ENCODE measurements at regions not wholly inside any gene's neighbourhood (a gene's known extent, or its start where the extent isn't known, plus 50 kb on each side); places are given as distances from the start of the nearest gene placed in this dataset.
A peak's percentile ranks its signal among the peaks of the same experiment; 100 is the strongest.

DNA sequence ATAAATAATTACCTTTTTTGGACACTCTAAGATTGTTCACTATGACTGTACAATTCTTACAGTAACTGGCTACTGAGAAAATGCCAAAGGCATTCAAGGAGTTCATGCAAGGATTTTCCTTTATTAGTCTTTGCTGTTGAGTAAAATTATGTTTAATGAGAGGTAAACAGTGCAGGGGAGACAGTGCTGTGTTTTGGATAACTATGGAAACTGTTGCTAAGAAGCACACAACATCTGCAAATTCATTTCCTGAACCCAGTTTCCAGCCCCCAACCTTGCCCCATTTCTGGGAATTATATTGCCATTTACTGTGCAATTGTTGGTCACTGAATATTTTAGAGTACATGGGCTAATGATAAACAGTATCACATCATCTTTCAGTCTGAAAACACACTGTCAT lies 1005.8 kb downstream of the TRHDE start:
- Histone ChIP-seq H3K9ac (ENCODE audit: low read length) (no peak overlapping the region), H3K9me2 (replicated peaks; ENCODE audit: insufficient read depth, low read length) (no peaks in the 10 kb centered on the region), H3K27ac (ENCODE audit: low read length) (no peak overlapping the region), H3K36me3 (replicated peaks; ENCODE audit: insufficient read depth, low read length) (no peaks in the 10 kb centered on the region), H3K9me3 (replicated peaks; ENCODE audit: insufficient read depth, low read length) (no peaks in the 10 kb centered on the region), H3F3A (ENCODE audit: insufficient read depth, low read length) (no peaks in the 10 kb centered on the region), H2AFZ (ENCODE audit: low read length) (no peak overlapping the region), H3K79me2 (ENCODE audit: low read length) (no peaks in the 10 kb centered on the region), H3K4me1 (ENCODE audit: low read length) (no peaks in the 10 kb centered on the region), H3K27me3 (replicated peaks; ENCODE audit: insufficient read depth, low read length) (no peaks in the 10 kb centered on the region), H3K4me2 (ENCODE audit: low read depth, low read length) (no peak overlapping the region), H4K20me1 (ENCODE audit: insufficient read depth, low read length) (no peaks in the 10 kb centered on the region), H3K4me3 (ENCODE audit: low read length) (no peak overlapping the region)
- TF ChIP-seq CTCF (IDR thresholded peaks at IDR 0.05; ENCODE audit: low read length) (no peak), EZH2phosphoT487 (IDR thresholded peaks at IDR 0.05; ENCODE audit: low read length) (no peak), EZH2 (optimal IDR thresholded peaks at IDR 0.05; ENCODE audit: low read depth, low read length) (no peak)
- no peak for DNase-seq

GRCh38 chr12:73301530-73301929 lies 1029.4 kb downstream of the TRHDE start:
- no peaks in the 10 kb centered on the region for H4K20me1 ChIP-seq (ENCODE audit: insufficient read depth, low read length)
- H3K27me3 ChIP-seq (replicated peaks; ENCODE audit: insufficient read depth, low read length) = no peaks in the 10 kb centered on the region
- no peak overlapping the region for H3K4me3 ChIP-seq (ENCODE audit: low read length)
- H3F3A ChIP-seq (ENCODE audit: insufficient read depth, low read length) = no peaks in the 10 kb centered on the region
- no peaks in the 10 kb centered on the region for H3K79me2 ChIP-seq (ENCODE audit: low read length)
- no peak for TF ChIP-seq EZH2 (optimal IDR thresholded peaks at IDR 0.05; ENCODE audit: low read depth, low read length)
- H3K27ac ChIP-seq (ENCODE audit: low read length) = no peak overlapping the region
- H3K9me3 ChIP-seq (replicated peaks; ENCODE audit: insufficient read depth, low read length) = no peaks in the 10 kb centered on the region
- no peaks in the 10 kb centered on the region for H3K9me2 ChIP-seq (replicated peaks; ENCODE audit: insufficient read depth, low read length)
- no peaks in the 10 kb centered on the region for H3K36me3 ChIP-seq (replicated peaks; ENCODE audit: insufficient read depth, low read length)
- no peak for DNase-seq
- no peak overlapping the region for H2AFZ ChIP-seq (ENCODE audit: low read length)
- H3K9ac ChIP-seq (ENCODE audit: low read length) = no peak overlapping the region
- H3K4me1 ChIP-seq (ENCODE audit: low read length) = no peaks in the 10 kb centered on the region
- H3K4me2 ChIP-seq (ENCODE audit: low read depth, low read length) = no peak overlapping the region

DNA sequence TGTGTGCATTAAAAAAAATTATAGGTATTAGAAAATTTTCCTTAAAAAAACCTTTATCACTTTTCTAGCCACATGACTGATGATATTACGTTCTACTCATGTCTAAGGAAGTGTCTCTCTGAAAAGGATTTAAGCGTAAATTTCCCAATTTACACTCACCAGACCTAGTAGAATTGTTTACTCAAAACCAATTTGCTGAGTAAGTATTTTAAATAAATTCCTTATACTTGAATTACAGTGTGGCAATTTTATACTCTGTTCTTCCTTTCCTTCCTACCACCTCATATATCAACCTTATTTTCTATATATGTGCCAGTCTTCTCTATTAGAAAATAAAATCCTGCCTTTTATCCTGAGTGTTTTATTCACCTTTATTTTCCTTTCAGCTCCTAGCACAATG lies 1035.1 kb downstream of the TRHDE start:
- Histone ChIP-seq H3K36me3 (replicated peaks; ENCODE audit: insufficient read depth, low read length) (no peaks in the 10 kb centered on the region), H3K4me3 (ENCODE audit: low read length) (no peak overlapping the region), H3K9ac (ENCODE audit: low read length) (no peak overlapping the region), H3F3A (ENCODE audit: insufficient read depth, low read length) (no peaks in the 10 kb centered on the region), H3K27me3 (replicated peaks; ENCODE audit: insufficient read depth, low read length) (no peaks in the 10 kb centered on the region), H3K4me1 (ENCODE audit: low read length) (no peaks in the 10 kb centered on the region), H3K27ac (ENCODE audit: low read length) (no peak overlapping the region), H3K9me2 (replicated peaks; ENCODE audit: insufficient read depth, low read length) (no peaks in the 10 kb centered on the region), H4K20me1 (ENCODE audit: insufficient read depth, low read length) (no peaks in the 10 kb centered on the region), H3K9me3 (replicated peaks; ENCODE audit: insufficient read depth, low read length) (no peaks in the 10 kb centered on the region), H3K79me2 (ENCODE audit: low read length) (no peaks in the 10 kb centered on the region), H3K4me2 (ENCODE audit: low read depth, low read length) (no peak overlapping the region), H2AFZ (ENCODE audit: low read length) (no peak overlapping the region)
- TF ChIP-seq EZH2phosphoT487 (IDR thresholded peaks at IDR 0.05; ENCODE audit: low read length) = no peak
- no peak for TF ChIP-seq EZH2 (optimal IDR thresholded peaks at IDR 0.05; ENCODE audit: low read depth, low read length)
- no peak for TF ChIP-seq CTCF (IDR thresholded peaks at IDR 0.05; ENCODE audit: low read length)
- DNase-seq = no peak

GRCh38 chr12:73308079-73308478 lies 1035.9 kb downstream of the TRHDE start:
- Histone ChIP-seq H3K27ac (ENCODE audit: low read length) (no peak overlapping the region), H3K27me3 (replicated peaks; ENCODE audit: insufficient read depth, low read length) (no peaks in the 10 kb centered on the region), H3K36me3 (replicated peaks; ENCODE audit: insufficient read depth, low read length) (no peaks in the 10 kb centered on the region), H3K4me1 (ENCODE audit: low read length) (no peaks in the 10 kb centered on the region), H3K9me3 (replicated peaks; ENCODE audit: insufficient read depth, low read length) (no peaks in the 10 kb centered on the region), H4K20me1 (ENCODE audit: insufficient read depth, low read length) (no peaks in the 10 kb centered on the region), H3K4me2 (ENCODE audit: low read depth, low read length) (peak overlapping the region; percentile 27), H2AFZ (ENCODE audit: low read length) (no peak overlapping the region), H3K9ac (ENCODE audit: low read length) (no peak overlapping the region), H3K9me2 (replicated peaks; ENCODE audit: insufficient read depth, low read length) (no peaks in the 10 kb centered on the region), H3K79me2 (ENCODE audit: low read length) (no peaks in the 10 kb centered on the region), H3F3A (ENCODE audit: insufficient read depth, low read length) (no peaks in the 10 kb centered on the region), H3K4me3 (ENCODE audit: low read length) (no peak overlapping the region)
- peak; percentile 33 for DNase-seq
- TF ChIP-seq CTCF (IDR thresholded peaks at IDR 0.05; ENCODE audit: low read length) (no peak), EZH2phosphoT487 (IDR thresholded peaks at IDR 0.05; ENCODE audit: low read length) (no peak), EZH2 (optimal IDR thresholded peaks at IDR 0.05; ENCODE audit: low read depth, low read length) (no peak)

Data from MM.1S (cell line).